ENCODE measurements at regions not wholly inside any gene's neighbourhood (a gene's known extent, or its start where the extent isn't known, plus 50 kb on each side); places are given as distances from the start of the nearest gene placed in this dataset.

- no peak overlapping the region for H3K9ac ChIP-seq (ENCODE audit: low read depth in 1 of 2, low read length in 2 of 2)
- H3K4me1 ChIP-seq (ENCODE audit: control insufficient read depth in 4 of 4, insufficient read depth in 4 of 4, low read length in 3 of 4) = peaks cover 23 to 48% (median 27%) of the 10 kb centered on the region in 4 donors
- H3K27ac ChIP-seq (ENCODE audit: low read depth in 1 of 2, low read length in 2 of 2) = no peak overlapping the region
- whole genome bisulfite sequencing = 94% methylated on average over 8 of the region's 8 CpGs
- H3K4me3 ChIP-seq (ENCODE audit: low read depth in 1 of 3, low read length in 3 of 3) = no peak overlapping the region
- no peaks in the 10 kb centered on the region for H3K36me3 ChIP-seq (ENCODE audit: control insufficient read depth in 4 of 4, insufficient read depth in 3 of 4, low read depth in 1 of 4, low read length in 3 of 4)
- no peak for TF ChIP-seq EGR1 (IDR thresholded peaks at IDR 0.05; ENCODE audit: low read depth in 2 of 2)
- no peak for TF ChIP-seq ZBTB33 (IDR thresholded peaks at IDR 0.05)
- TF ChIP-seq NR2F2 (IDR thresholded peaks at IDR 0.05) = no peak
- no peak for TF ChIP-seq HNF4A (conservative IDR thresholded peaks at IDR 0.05)
- no peak for TF ChIP-seq CTCF (IDR thresholded peaks at IDR 0.05; ENCODE audit: low read depth, low read length, missing input control)
- TF ChIP-seq ATF3 (IDR thresholded peaks at IDR 0.05) = no peak
- no peak for TF ChIP-seq FOXA1 (IDR thresholded peaks at IDR 0.05)
- no peak for TF ChIP-seq JUND (IDR thresholded peaks at IDR 0.05)
- TF ChIP-seq YY1 (IDR thresholded peaks at IDR 0.05) = no peak
- TF ChIP-seq RAD21 (IDR thresholded peaks at IDR 0.05) = no peak
- no peak for TF ChIP-seq RXRA (IDR thresholded peaks at IDR 0.05)
- no peak for DNase-seq (ENCODE audit: low spot score)
- H3K27me3 ChIP-seq (ENCODE audit: control insufficient read depth in 4 of 4, insufficient read depth in 4 of 4, low read length in 3 of 4) = no peaks in the 10 kb centered on the region
- no peaks in the 10 kb centered on the region for H3K9me3 ChIP-seq (ENCODE audit: control insufficient read depth in 4 of 4, low read length in 3 of 4)
Measured at GRCh38 chr17:77476498-77476897, 335.7 kb downstream of the SEC14L1 start.

GRCh38 chr17:77476931-77477805 lies 336.4 kb downstream of the SEC14L1 start:
- H3K36me3 ChIP-seq (ENCODE audit: control insufficient read depth in 4 of 4, insufficient read depth in 3 of 4, low read depth in 1 of 4, low read length in 3 of 4) = peaks cover 4 to 5% (median 5%) of the 10 kb centered on the region in 4 donors
- no peak overlapping the region for H3K9ac ChIP-seq (ENCODE audit: low read depth in 1 of 2, low read length in 2 of 2)
- H3K4me3 ChIP-seq (ENCODE audit: low read depth in 1 of 3, low read length in 3 of 3) = no peak overlapping the region
- no peaks in the 10 kb centered on the region for H3K9me3 ChIP-seq (ENCODE audit: control insufficient read depth in 4 of 4, low read length in 3 of 4)
- H3K27me3 ChIP-seq (ENCODE audit: control insufficient read depth in 4 of 4, insufficient read depth in 4 of 4, low read length in 3 of 4) = no peaks in the 10 kb centered on the region
- DNase-seq (ENCODE audit: low spot score) = no peak
- H3K4me1 ChIP-seq (ENCODE audit: control insufficient read depth in 4 of 4, insufficient read depth in 4 of 4, low read length in 3 of 4) = peaks cover 18 to 45% (median 24%) of the 10 kb centered on the region in 4 donors
- peak overlapping the region in 1 of 2 donors; percentile 54 for H3K27ac ChIP-seq (ENCODE audit: low read depth in 1 of 2, low read length in 2 of 2)
- 46% methylated on average over 22 of the region's 22 CpGs for WGBS
- TF ChIP-seq GABPA (IDR thresholded peaks at IDR 0.05 in 1 of 2, conservative IDR thresholded peaks at IDR 0.05 in 1 of 2) (no peak), SP1 (IDR thresholded peaks at IDR 0.05) (peak; percentile 30), RAD21 (IDR thresholded peaks at IDR 0.05) (peak in 1 of 2 donors; percentile 49), CTCF (IDR thresholded peaks at IDR 0.05; ENCODE audit: low read depth, low read length, missing input control) (peak; percentile 18), NR2F2 (IDR thresholded peaks at IDR 0.05) (peak; percentile 42), RXRA (IDR thresholded peaks at IDR 0.05) (peak in 1 of 2 donors; percentile 51)

Measured in liver (tissue), 8 donors.